ENCODE measurements at regions not wholly inside any gene's neighbourhood (a gene's known extent, or its start where the extent isn't known, plus 50 kb on each side); places are given as distances from the start of the nearest gene placed in this dataset.

GRCh38 chr9:89679016-89679415 lies 74.2 kb downstream of the GADD45G start (continued):
- TF ChIP-seq, protein P1, sequence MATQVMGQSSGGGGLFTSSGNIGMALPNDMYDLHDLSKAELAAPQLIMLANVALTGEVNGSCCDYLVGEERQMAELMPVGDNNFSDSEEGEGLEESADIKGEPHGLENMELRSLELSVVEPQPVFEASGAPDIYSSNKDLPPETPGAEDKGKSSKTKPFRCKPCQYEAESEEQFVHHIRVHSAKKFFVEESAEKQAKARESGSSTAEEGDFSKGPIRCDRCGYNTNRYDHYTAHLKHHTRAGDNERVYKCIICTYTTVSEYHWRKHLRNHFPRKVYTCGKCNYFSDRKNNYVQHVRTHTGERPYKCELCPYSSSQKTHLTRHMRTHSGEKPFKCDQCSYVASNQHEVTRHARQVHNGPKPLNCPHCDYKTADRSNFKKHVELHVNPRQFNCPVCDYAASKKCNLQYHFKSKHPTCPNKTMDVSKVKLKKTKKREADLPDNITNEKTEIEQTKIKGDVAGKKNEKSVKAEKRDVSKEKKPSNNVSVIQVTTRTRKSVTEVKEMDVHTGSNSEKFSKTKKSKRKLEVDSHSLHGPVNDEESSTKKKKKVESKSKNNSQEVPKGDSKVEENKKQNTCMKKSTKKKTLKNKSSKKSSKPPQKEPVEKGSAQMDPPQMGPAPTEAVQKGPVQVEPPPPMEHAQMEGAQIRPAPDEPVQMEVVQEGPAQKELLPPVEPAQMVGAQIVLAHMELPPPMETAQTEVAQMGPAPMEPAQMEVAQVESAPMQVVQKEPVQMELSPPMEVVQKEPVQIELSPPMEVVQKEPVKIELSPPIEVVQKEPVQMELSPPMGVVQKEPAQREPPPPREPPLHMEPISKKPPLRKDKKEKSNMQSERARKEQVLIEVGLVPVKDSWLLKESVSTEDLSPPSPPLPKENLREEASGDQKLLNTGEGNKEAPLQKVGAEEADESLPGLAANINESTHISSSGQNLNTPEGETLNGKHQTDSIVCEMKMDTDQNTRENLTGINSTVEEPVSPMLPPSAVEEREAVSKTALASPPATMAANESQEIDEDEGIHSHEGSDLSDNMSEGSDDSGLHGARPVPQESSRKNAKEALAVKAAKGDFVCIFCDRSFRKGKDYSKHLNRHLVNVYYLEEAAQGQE (IDR thresholded peaks at IDR 0.05; ENCODE audit: low read depth, low read length), result no peak

DNA sequence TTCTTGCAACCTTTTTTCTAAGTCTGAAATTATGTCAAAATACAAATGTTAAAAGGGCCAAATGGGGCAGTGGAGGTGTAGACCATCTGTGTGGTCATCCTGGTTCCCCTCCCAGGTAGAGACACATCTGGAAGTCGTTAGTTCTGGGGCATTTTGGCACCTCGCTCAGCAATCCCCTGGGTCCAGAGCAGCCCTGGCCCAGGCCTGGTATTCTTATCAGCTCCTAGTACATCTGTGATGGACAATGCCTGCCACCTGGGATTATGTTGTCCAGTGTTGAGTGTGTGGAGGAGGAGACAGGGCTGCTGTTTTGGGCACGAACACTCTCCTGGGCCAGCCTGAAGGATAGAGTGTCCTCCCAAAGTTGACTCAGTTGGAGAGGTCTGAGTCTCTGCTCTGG lies 74.8 kb downstream of the GADD45G start:
- H3K4me1 ChIP-seq (ENCODE audit: control insufficient read depth in 1 of 2, insufficient read depth in 2 of 2, low read depth in 1 of 2, low read length in 1 of 2), result peaks cover 0 to 66% of the 10 kb centered on the region in 2 experiments; a peak in 3 of 4 replicates
- no peak overlapping the region for H3K9ac ChIP-seq
- peak; percentile 84 for DNase-seq
- no peaks in the 10 kb centered on the region for H3F3A ChIP-seq (replicated peaks; ENCODE audit: insufficient read depth)
- CTCF ChIA-PET, result interaction anchor here (0.6 to 1.7 kb wide), 3 partner anchors 63 to 75 kb away, joined by 3 to 9 read pairs (median 3); partner anchors contain the start of gene GADD45G
- no peak overlapping the region for H3K4me2 ChIP-seq
- H3K79me2 ChIP-seq (ENCODE audit: insufficient read depth), result no peaks in the 10 kb centered on the region
- peak; percentile 94 for TF ChIP-seq GATA2 (CRISPR knock-in tag; IDR thresholded peaks at IDR 0.05)
- TF ChIP-seq RCOR1 (IDR thresholded peaks at IDR 0.05; ENCODE audit: low read length), result peak; percentile 82; the same call in 1 of the 2 replicates
- peak; percentile 78 for TF ChIP-seq FOXJ3 (CRISPR knock-in tag; IDR thresholded peaks at IDR 0.05)
- TF ChIP-seq NRF1 (IDR thresholded peaks at IDR 0.05; ENCODE audit: low read depth, low read length), result no peak
- peak; percentile 11; the same call in 1 of the 2 replicates for TF ChIP-seq TCF12 (IDR thresholded peaks at IDR 0.05)
- TF ChIP-seq, protein P2, sequence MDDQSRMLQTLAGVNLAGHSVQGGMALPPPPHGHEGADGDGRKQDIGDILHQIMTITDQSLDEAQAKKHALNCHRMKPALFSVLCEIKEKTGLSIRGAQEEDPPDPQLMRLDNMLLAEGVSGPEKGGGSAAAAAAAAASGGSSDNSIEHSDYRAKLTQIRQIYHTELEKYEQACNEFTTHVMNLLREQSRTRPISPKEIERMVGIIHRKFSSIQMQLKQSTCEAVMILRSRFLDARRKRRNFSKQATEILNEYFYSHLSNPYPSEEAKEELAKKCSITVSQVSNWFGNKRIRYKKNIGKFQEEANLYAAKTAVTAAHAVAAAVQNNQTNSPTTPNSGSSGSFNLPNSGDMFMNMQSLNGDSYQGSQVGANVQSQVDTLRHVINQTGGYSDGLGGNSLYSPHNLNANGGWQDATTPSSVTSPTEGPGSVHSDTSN (IDR thresholded peaks at IDR 0.05), result no peak
- peak; percentile 78 for TF ChIP-seq CHD2 (IDR thresholded peaks at IDR 0.05; ENCODE audit: low read length, partially characterized antibody)
- peak in 1 of 2 experiments; percentile 93; a peak in 2 of 4 replicates for TF ChIP-seq EP300 (IDR thresholded peaks at IDR 0.05; ENCODE audit: borderline replicate concordance in 1 of 2, low read depth in 1 of 2, low read length in 1 of 2)
- no peak overlapping the region for H3K4me3 ChIP-seq (ENCODE audit: low read depth in 2 of 2, low read length in 1 of 2)
- no peaks in the 10 kb centered on the region for H3K36me3 ChIP-seq (replicated peaks in 1 of 2; ENCODE audit: control insufficient read depth in 1 of 2, insufficient read depth in 2 of 2, low read length in 1 of 2)
- no peak overlapping the region for H2AFZ ChIP-seq (ENCODE audit: low read depth)
- no peaks in the 10 kb centered on the region for H3K27me3 ChIP-seq (ENCODE audit: insufficient read depth)
- H3K9me3 ChIP-seq, result no peaks in the 10 kb centered on the region
- peak overlapping the region in 1 of 2 experiments; percentile 100; a peak in 2 of 4 replicates for H3K27ac ChIP-seq (ENCODE audit: low read depth in 2 of 2, low read length in 1 of 2)
- no peaks in the 10 kb centered on the region for H3K9me2 ChIP-seq
- no peaks in the 10 kb centered on the region for H4K20me1 ChIP-seq (ENCODE audit: insufficient read depth)
- WGBS (ENCODE audit: low lambda C conversion rate), result 14% methylated on average over 1 of the region's 3 CpGs
- POLR2A ChIA-PET, result interaction anchor here (0.8 kb wide), 1 partner anchor 76 kb away, joined by 3 read pairs; no protein-coding TSS in a partner anchor

Data from SK-N-SH (cell line).